NCI-H146 treated with DMSO at 0.1 percent for 48 hours (cell line): ENCODE measurements at regions not wholly inside any gene's neighbourhood (a gene's known extent, or its start where the extent isn't known, plus 50 kb on each side); places are given as distances from the start of the nearest gene placed in this dataset.

Experiments used
- DNase-seq: peaks from one replicate; lab custom pipeline; 2025; ENCODE audit not compliant: unreplicated experiment; lab: John Stamatoyannopoulos, UW

GRCh38 chr11:97356144-97356543, 966.3 kb downstream of the JRKL start:
- no peak for DNase-seq

GRCh38 chr11:97359016-97359415, 969.2 kb downstream of the JRKL start:
- DNase-seq, result no peak

- DNase-seq, result no peak
Observed at GRCh38 chr11:97361812-97362378, 972.1 kb downstream of the JRKL start.

- no peak for DNase-seq
Observed at GRCh38 chr11:97363331-97363730, 973.5 kb downstream of the JRKL start.

- no peak for DNase-seq
Observed at GRCh38 chr11:97364047-97364446, 974.2 kb downstream of the JRKL start.

- no peak for DNase-seq
Observed at GRCh38 chr11:97367406-97368083, 977.7 kb downstream of the JRKL start.

GRCh38 chr11:97389270-97389669, 999.5 kb downstream of the JRKL start:
- no peak for DNase-seq

- no peak for DNase-seq
Observed at GRCh38 chr11:97398246-97398645, 1008.4 kb downstream of the JRKL start.

GRCh38 chr11:97409141-97409540, 1019.3 kb downstream of the JRKL start:
- DNase-seq, result no peak

- no peak for DNase-seq
Observed at GRCh38 chr11:97414801-97415200, 1025.0 kb downstream of the JRKL start.

- no peak for DNase-seq
Observed at GRCh38 chr11:97419729-97420128, 1029.9 kb downstream of the JRKL start.

- DNase-seq, result no peak
Observed at GRCh38 chr11:97428247-97428790, 1038.5 kb downstream of the JRKL start.

GRCh38 chr11:97430877-97431276, 1041.1 kb downstream of the JRKL start:
- no peak for DNase-seq

- no peak for DNase-seq
Observed at GRCh38 chr11:97432926-97433325, 1043.1 kb downstream of the JRKL start.

- no peak for DNase-seq
Observed at GRCh38 chr11:97445561-97445960, 1055.7 kb downstream of the JRKL start.

- DNase-seq, result no peak
Observed at GRCh38 chr11:97451441-97451840, 1061.6 kb downstream of the JRKL start.

- no peak for DNase-seq
Observed at GRCh38 chr11:97454988-97455387, 1065.2 kb downstream of the JRKL start.

- no peak for DNase-seq
Observed at GRCh38 chr11:97460091-97460490, 1070.3 kb downstream of the JRKL start.

- DNase-seq, result no peak
Observed at GRCh38 chr11:97461044-97461880, 1071.4 kb downstream of the JRKL start.

- no peak for DNase-seq
Observed at GRCh38 chr11:97461934-97462333, 1072.1 kb downstream of the JRKL start.

GRCh38 chr11:97463891-97464290, 1074.1 kb downstream of the JRKL start:
- DNase-seq, result no peak

- DNase-seq, result no peak
Observed at GRCh38 chr11:97471480-97471879, 1081.7 kb downstream of the JRKL start.
